ENCODE measurements at regions not wholly inside any gene's neighbourhood (a gene's known extent, or its start where the extent isn't known, plus 50 kb on each side); places are given as distances from the start of the nearest gene placed in this dataset.

DNA sequence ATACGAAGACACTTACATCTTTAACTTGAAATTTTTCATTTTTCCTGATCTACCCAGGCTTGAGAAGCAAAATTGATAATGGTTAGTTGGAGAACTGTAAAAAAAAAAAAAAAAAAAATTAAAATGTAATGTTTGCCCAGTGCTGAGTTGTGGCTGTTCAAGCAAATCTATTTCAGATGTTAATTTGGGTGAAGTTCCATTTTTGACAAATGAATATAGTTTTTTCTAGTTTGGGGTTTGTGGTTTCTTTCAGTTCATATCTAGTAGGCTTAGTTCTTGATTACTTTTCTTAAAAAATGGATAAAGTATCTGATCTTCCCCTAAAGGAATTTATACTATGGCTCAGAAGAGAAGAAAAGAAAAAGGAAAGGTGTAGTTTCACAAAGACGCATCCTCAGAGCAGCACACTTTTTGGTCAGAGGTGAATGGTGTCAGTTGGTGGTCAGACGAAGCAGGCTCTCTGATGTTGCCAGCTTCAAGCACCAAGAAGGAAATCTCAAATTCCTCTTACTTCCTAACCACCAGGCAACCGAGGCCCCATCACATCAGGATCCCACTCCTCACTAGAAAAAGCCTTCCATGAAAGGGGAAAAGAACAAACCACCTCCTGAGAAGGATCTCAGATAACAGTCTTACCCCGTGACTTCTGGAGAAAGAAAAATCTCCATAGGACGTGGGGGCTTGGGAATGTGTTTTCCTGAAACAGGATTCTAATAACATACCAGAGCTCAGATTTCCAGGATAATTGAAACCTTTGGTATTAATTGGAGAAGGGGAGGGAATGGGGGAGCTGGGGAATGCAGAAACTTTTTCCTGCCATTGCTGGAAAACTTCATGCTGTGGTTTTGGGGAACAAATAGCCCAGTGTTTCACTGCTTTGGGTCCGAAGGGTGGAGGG lies 396.2 kb downstream of the CD83 start:
- H3K27ac Mint-ChIP-seq (ENCODE audit: unreplicated experiment) = no peak overlapping the region
- POLR2A ChIA-PET = no interaction called here
- H3K9me3 ChIP-seq = no peaks in the 10 kb centered on the region
- TF ChIP-seq, protein P1, sequence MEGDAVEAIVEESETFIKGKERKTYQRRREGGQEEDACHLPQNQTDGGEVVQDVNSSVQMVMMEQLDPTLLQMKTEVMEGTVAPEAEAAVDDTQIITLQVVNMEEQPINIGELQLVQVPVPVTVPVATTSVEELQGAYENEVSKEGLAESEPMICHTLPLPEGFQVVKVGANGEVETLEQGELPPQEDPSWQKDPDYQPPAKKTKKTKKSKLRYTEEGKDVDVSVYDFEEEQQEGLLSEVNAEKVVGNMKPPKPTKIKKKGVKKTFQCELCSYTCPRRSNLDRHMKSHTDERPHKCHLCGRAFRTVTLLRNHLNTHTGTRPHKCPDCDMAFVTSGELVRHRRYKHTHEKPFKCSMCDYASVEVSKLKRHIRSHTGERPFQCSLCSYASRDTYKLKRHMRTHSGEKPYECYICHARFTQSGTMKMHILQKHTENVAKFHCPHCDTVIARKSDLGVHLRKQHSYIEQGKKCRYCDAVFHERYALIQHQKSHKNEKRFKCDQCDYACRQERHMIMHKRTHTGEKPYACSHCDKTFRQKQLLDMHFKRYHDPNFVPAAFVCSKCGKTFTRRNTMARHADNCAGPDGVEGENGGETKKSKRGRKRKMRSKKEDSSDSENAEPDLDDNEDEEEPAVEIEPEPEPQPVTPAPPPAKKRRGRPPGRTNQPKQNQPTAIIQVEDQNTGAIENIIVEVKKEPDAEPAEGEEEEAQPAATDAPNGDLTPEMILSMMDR (IDR thresholded peaks at IDR 0.05; ENCODE audit: insufficient read depth in 1 of 2, low read depth in 1 of 2, low read length in 1 of 2, severe bottlenecking in 1 of 2, unreplicated experiment in 1 of 2) = no peak
- no peaks in the 10 kb centered on the region for H3K27me3 Mint-ChIP-seq (ENCODE audit: insufficient read depth, unreplicated experiment)
- H3K36me3 Mint-ChIP-seq (ENCODE audit: insufficient read depth, unreplicated experiment) = no peaks in the 10 kb centered on the region
- no TSS peak for BruUV-seq (replicated peaks)
- intact Hi-C loops (cut with micrococcal nuclease; ENCODE audit: unreplicated experiment) = no loop called here
- DNase-seq = no peak
- no peaks in the 10 kb centered on the region for H3K36me3 ChIP-seq (ENCODE audit: control insufficient read depth, insufficient read depth, low read length)
- H3K4me3 ChIP-seq (ENCODE audit: low read depth, low read length) = no peak overlapping the region
- no peaks in the 10 kb centered on the region for H3K4me1 ChIP-seq
- no peaks in the 10 kb centered on the region for H3K4me1 Mint-ChIP-seq (ENCODE audit: low read depth, unreplicated experiment)
- CTCF ChIA-PET = no interaction called here
- H3K27me3 ChIP-seq (replicated peaks; ENCODE audit: control insufficient read depth, insufficient read depth, low read length) = no peaks in the 10 kb centered on the region
- no peak overlapping the region for H3K4me3 Mint-ChIP-seq (ENCODE audit: unreplicated experiment)
- H3K9me3 Mint-ChIP-seq (ENCODE audit: unreplicated experiment) = no peaks in the 10 kb centered on the region

DNA sequence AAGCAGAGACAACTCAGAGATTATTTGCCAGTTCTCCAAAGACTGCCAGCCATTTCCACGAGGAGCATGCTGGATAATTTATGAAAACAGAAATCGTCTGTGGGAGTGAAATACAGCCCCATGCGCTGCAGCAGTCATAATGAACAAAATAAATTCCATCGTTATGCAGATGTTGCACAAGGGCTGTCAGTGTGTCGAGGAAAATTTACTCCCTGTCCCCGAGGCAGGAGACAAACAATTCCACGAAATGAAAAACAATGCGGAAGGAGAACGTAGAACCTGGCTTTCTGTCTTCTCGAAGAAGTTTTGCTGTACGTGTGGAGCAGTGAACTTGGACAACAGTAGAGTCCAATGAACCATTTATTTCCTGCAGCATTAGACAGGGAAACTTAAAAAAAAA lies 399.4 kb downstream of the CD83 start:
- TF ChIP-seq, protein P1 (IDR thresholded peaks at IDR 0.05; ENCODE audit: insufficient read depth in 1 of 2, low read depth in 1 of 2, low read length in 1 of 2, severe bottlenecking in 1 of 2, unreplicated experiment in 1 of 2) = no peak
- H3K9me3 Mint-ChIP-seq (ENCODE audit: unreplicated experiment) = no peaks in the 10 kb centered on the region
- H3K36me3 Mint-ChIP-seq (ENCODE audit: insufficient read depth, unreplicated experiment) = no peaks in the 10 kb centered on the region
- no TSS peak for BruUV-seq (replicated peaks)
- intact Hi-C loops (cut with micrococcal nuclease; ENCODE audit: unreplicated experiment) = no loop called here
- no peak overlapping the region for H3K4me3 Mint-ChIP-seq (ENCODE audit: unreplicated experiment)
- DNase-seq = no peak
- Histone ChIP-seq H3K4me3 (ENCODE audit: low read depth, low read length) (no peak overlapping the region), H3K9me3 (no peaks in the 10 kb centered on the region), H3K4me1 (no peaks in the 10 kb centered on the region), H3K36me3 (ENCODE audit: control insufficient read depth, insufficient read depth, low read length) (no peaks in the 10 kb centered on the region), H3K27me3 (replicated peaks; ENCODE audit: control insufficient read depth, insufficient read depth, low read length) (no peaks in the 10 kb centered on the region)
- ChIA-PET POLR2A (no interaction called here), CTCF (no interaction called here)
- no peak overlapping the region for H3K27ac Mint-ChIP-seq (ENCODE audit: unreplicated experiment)
- H3K4me1 Mint-ChIP-seq (ENCODE audit: low read depth, unreplicated experiment) = no peaks in the 10 kb centered on the region
- H3K27me3 Mint-ChIP-seq (ENCODE audit: insufficient read depth, unreplicated experiment) = no peaks in the 10 kb centered on the region

DNA sequence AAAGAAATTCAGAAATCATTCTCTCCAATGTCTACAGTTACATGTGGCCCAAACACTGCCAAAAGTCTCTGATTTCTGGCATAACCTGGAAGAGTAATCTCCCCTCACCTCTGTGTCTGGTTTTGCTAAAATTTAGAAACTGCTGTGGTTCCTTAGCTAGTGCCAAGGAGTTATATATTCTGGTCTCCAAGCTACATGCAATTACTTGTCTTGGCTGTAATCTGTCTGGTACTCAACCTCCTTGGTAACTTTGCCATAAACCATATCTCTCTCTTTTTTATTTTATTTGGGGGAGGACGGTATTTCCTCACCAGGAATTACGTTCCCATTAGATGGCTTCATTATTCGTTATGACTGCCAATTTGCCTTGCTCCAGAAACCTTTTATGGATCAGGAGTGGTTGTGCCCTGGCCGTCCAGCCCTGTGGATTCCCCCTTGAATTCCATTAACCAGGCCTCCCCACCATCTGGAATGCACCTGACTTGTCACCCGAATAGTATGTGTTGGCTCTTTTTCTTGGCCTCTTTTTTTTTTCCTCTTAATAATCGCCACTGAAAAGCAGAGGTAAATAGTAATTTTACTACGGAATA lies 400.0 kb downstream of the CD83 start:
- Mint-ChIP-seq H3K4me1 (ENCODE audit: low read depth, unreplicated experiment) (no peaks in the 10 kb centered on the region), H3K4me3 (ENCODE audit: unreplicated experiment) (no peak overlapping the region), H3K27me3 (ENCODE audit: insufficient read depth, unreplicated experiment) (no peaks in the 10 kb centered on the region), H3K36me3 (ENCODE audit: insufficient read depth, unreplicated experiment) (no peaks in the 10 kb centered on the region), H3K9me3 (ENCODE audit: unreplicated experiment) (no peaks in the 10 kb centered on the region), H3K27ac (ENCODE audit: unreplicated experiment) (no peak overlapping the region)
- intact Hi-C loops (cut with micrococcal nuclease; ENCODE audit: unreplicated experiment) = no loop called here
- no peak for DNase-seq
- Histone ChIP-seq H3K4me1 (no peaks in the 10 kb centered on the region), H3K36me3 (ENCODE audit: control insufficient read depth, insufficient read depth, low read length) (no peaks in the 10 kb centered on the region), H3K27me3 (replicated peaks; ENCODE audit: control insufficient read depth, insufficient read depth, low read length) (no peaks in the 10 kb centered on the region), H3K9me3 (no peaks in the 10 kb centered on the region), H3K4me3 (ENCODE audit: low read depth, low read length) (no peak overlapping the region)
- ChIA-PET POLR2A (no interaction called here), CTCF (no interaction called here)
- TF ChIP-seq, protein P1 (IDR thresholded peaks at IDR 0.05; ENCODE audit: insufficient read depth in 1 of 2, low read depth in 1 of 2, low read length in 1 of 2, severe bottlenecking in 1 of 2, unreplicated experiment in 1 of 2) = no peak
- no TSS peak for BruUV-seq (replicated peaks)

Data from Caco-2 (cell line).